Neural crest cell (in vitro differentiated cells): ENCODE measurements at regions not wholly inside any gene's neighbourhood (a gene's known extent, or its start where the extent isn't known, plus 50 kb on each side); places are given as distances from the start of the nearest gene placed in this dataset.

Experiments used
- DNase-seq: peaks from one replicate; pipeline ENCODE4 v3.0.0; 2021; ENCODE audit warnings: low read depth, mixed read lengths, low spot score
- H3K27ac Mint-ChIP-seq: one replicate; pipeline ENCODE4 v1.8.0; 2021; ENCODE audit warnings: mild to moderate bottlenecking, mixed read lengths; ENCODE audit not compliant: unreplicated experiment
- H3K27me3 Mint-ChIP-seq: 2 replicates; pipeline ENCODE4 v1.8.0; 2021; ENCODE audit warnings: low read depth, mild to moderate bottlenecking, mixed read lengths
- H3K36me3 Mint-ChIP-seq: 2 replicates; pipeline ENCODE4 v1.8.0; 2021; ENCODE audit warnings: low read depth, mild to moderate bottlenecking, mixed read lengths
- H3K4me1 Mint-ChIP-seq: 2 replicates; pipeline ENCODE4 v1.8.0; 2021; ENCODE audit warnings: mixed read lengths
- H3K4me3 Mint-ChIP-seq: one replicate; pipeline ENCODE4 v1.8.0; 2021; ENCODE audit warnings: mild to moderate bottlenecking, mixed read lengths
- H3K9me3 Mint-ChIP-seq: 2 replicates; pipeline ENCODE4 v1.8.0; 2021; ENCODE audit warnings: mixed read lengths
- CTCF ChIP-seq: fragments of 200-600 bp; sonication (generic); conservative IDR thresholded peaks from 2 replicates; pipeline ENCODE4 v1.5.0; 2021; ENCODE audit warnings: antibody characterized with exemption, mild to moderate bottlenecking

DNA sequence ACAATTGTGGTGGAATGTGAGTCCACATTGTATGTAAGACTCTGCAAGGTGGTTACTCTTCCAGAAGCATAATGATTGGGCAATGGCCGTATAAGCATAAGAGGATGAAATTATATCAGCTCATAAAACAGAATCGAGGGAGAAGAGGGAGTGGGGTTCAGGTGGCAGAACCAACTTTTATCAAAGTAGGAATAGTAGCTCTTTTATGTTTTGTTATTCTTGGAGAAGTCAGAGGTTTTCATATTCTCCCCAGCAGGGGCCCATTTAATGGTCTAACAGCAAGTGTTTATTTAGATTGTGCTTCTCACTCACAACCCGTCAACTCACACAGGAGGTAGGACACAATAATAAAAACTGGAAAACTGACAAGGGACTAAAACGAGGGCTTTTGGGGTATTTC, 291.3 kb upstream of the CD180 start:
- H3K4me1 Mint-ChIP-seq, result no peaks in the 10 kb centered on the region
- H3K9me3 Mint-ChIP-seq, result peaks cover 13% of the 10 kb centered on the region
- H3K36me3 Mint-ChIP-seq, result peaks cover 7% of the 10 kb centered on the region
- TF ChIP-seq CTCF, result no peak
- no peak overlapping the region for H3K4me3 Mint-ChIP-seq
- H3K27ac Mint-ChIP-seq, result no peak overlapping the region
- no peaks in the 10 kb centered on the region for H3K27me3 Mint-ChIP-seq
- DNase-seq, result no peak

- DNase-seq, result no peak
- Mint-ChIP-seq H3K36me3 (peaks cover 7% of the 10 kb centered on the region), H3K4me3 (no peak overlapping the region), H3K27ac (no peak overlapping the region), H3K27me3 (no peaks in the 10 kb centered on the region), H3K9me3 (peaks cover 15% of the 10 kb centered on the region), H3K4me1 (no peaks in the 10 kb centered on the region)
- no peak for TF ChIP-seq CTCF
Measured at GRCh38 chr5:67483453-67484030, 286.9 kb upstream of the CD180 start.

GRCh38 chr5:67481362-67481761, 284.8 kb upstream of the CD180 start:
- Mint-ChIP-seq H3K4me1 (peaks cover 7% of the 10 kb centered on the region), H3K4me3 (no peak overlapping the region), H3K27ac (no peak overlapping the region), H3K27me3 (no peaks in the 10 kb centered on the region), H3K9me3 (peaks cover 18% of the 10 kb centered on the region), H3K36me3 (peaks cover 7% of the 10 kb centered on the region)
- TF ChIP-seq CTCF, result no peak
- DNase-seq, result no peak

- no peak overlapping the region for H3K4me3 Mint-ChIP-seq
- no peak for DNase-seq
- no peak overlapping the region for H3K27ac Mint-ChIP-seq
- peaks cover 6% of the 10 kb centered on the region for H3K9me3 Mint-ChIP-seq
- H3K4me1 Mint-ChIP-seq, result peaks cover 7% of the 10 kb centered on the region
- TF ChIP-seq CTCF, result no peak
- H3K27me3 Mint-ChIP-seq, result no peaks in the 10 kb centered on the region
- H3K36me3 Mint-ChIP-seq, result no peaks in the 10 kb centered on the region
Measured at GRCh38 chr5:67478337-67478736, 281.7 kb upstream of the CD180 start.

DNA sequence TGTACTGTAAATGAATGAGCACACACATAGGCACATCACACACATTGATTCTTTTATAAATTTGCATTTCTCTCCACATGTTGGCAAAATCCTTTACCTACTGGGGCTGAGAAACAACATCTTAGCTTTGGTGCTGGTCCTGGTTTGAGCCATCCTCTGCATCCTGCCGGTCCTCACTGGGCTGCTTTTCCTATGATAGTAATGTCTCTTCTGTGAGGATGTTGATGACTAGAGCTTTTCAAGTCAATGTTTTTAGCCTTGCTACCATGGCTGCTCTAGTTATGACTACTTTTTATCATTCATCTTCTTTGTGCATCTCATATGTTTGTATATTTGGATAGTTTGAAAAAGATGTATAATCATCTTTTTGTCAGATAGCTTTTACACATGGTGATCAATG, 280.4 kb upstream of the CD180 start:
- H3K36me3 Mint-ChIP-seq, result no peaks in the 10 kb centered on the region
- no peak overlapping the region for H3K4me3 Mint-ChIP-seq
- peaks cover 5% of the 10 kb centered on the region for H3K9me3 Mint-ChIP-seq
- no peak for TF ChIP-seq CTCF
- no peak overlapping the region for H3K27ac Mint-ChIP-seq
- peaks cover 7% of the 10 kb centered on the region for H3K4me1 Mint-ChIP-seq
- DNase-seq, result no peak
- no peaks in the 10 kb centered on the region for H3K27me3 Mint-ChIP-seq
